ENCODE measurements at regions not wholly inside any gene's neighbourhood (a gene's known extent, or its start where the extent isn't known, plus 50 kb on each side); places are given as distances from the start of the nearest gene placed in this dataset.

- peaks cover 0 to 1% of the 10 kb centered on the region in 2 experiments; a peak in 1 of 4 replicates for H3K27me3 ChIP-seq (replicated peaks in 1 of 2; ENCODE audit: control insufficient read depth in 2 of 2, insufficient read depth in 2 of 2, low read length in 1 of 2)
- no peak overlapping the region for H3K9ac ChIP-seq (ENCODE audit: control insufficient read depth, insufficient read depth, low read length)
- no peaks in the 10 kb centered on the region for H3K79me2 ChIP-seq (ENCODE audit: control insufficient read depth, insufficient read depth, low read length)
- no peaks in the 10 kb centered on the region for H3K9me3 ChIP-seq (replicated peaks; ENCODE audit: control insufficient read depth, insufficient read depth, low read length)
- H3K27ac ChIP-seq (ENCODE audit: control insufficient read depth, insufficient read depth): no peak overlapping the region
- SMC1A ChIA-PET (ENCODE audit: uncharacterized antibody, unreplicated experiment): interaction anchor here (1.6 kb wide), 1 partner anchor 25 kb away, joined by 4 read pairs; no protein-coding TSS in a partner anchor
- no peak overlapping the region for H3K4me2 ChIP-seq (ENCODE audit: control insufficient read depth, insufficient read depth)
- ATAC-seq (no peak), FAIRE-seq (no peak), DNase-seq (ENCODE audit: low read depth, low spot score) (no peak)
- in situ Hi-C loops (cut with MboI): no loop called here
- H3K4me3 ChIP-seq: no peak overlapping the region
- CTCF ChIA-PET: no interaction called here
- 47% methylated on average over 2 of the region's 2 CpGs for WGBS (ENCODE audit: insufficient coverage, insufficient replicate concordance, low lambda C conversion rate, missing lambda C conversion rate)
- BruUV-seq (replicated peaks): no TSS peak
- POLR2A ChIA-PET: no interaction called here
- H3K4me1 ChIP-seq (ENCODE audit: control insufficient read depth, insufficient read depth, low read length): no peaks in the 10 kb centered on the region
- RAD21 ChIA-PET (ENCODE audit: unreplicated experiment): no interaction called here
- no peak overlapping the region for H2AFZ ChIP-seq (ENCODE audit: control insufficient read depth, low read depth, low read length)
- H3K36me3 ChIP-seq (ENCODE audit: control insufficient read depth in 2 of 2, insufficient read depth in 2 of 2, low read length in 1 of 2): no peaks in the 10 kb centered on the region
- no peaks in the 10 kb centered on the region for H4K20me1 ChIP-seq (ENCODE audit: control insufficient read depth, insufficient read depth)
- TF ChIP-seq NRF1 (conservative IDR thresholded peaks at IDR 0.05; ENCODE audit: low read depth, low read length) (no peak), FOXM1 (IDR thresholded peaks at IDR 0.05; ENCODE audit: low read depth, low read length) (no peak), TCF3 (IDR thresholded peaks at IDR 0.05; ENCODE audit: borderline replicate concordance, insufficient read depth, low read depth, low read length) (no peak), SMAD1 (IDR thresholded peaks at IDR 0.05; ENCODE audit: low read depth, partially characterized antibody) (no peak), IRF3 (IDR thresholded peaks at IDR 0.05) (no peak), SPI1 (IDR thresholded peaks at IDR 0.05; ENCODE audit: borderline replicate concordance, insufficient read depth, low read depth, low read length) (no peak), BMI1 (IDR thresholded peaks at IDR 0.05; ENCODE audit: borderline replicate concordance) (no peak), SP1 (IDR thresholded peaks at IDR 0.05; ENCODE audit: low read depth, low read length) (no peak), TARDBP (IDR thresholded peaks at IDR 0.05; ENCODE audit: borderline replicate concordance) (no peak), ETV6 (conservative IDR thresholded peaks at IDR 0.05 in 1 of 2, IDR thresholded peaks at IDR 0.05 in 1 of 2; ENCODE audit: borderline replicate concordance in 1 of 2, low read depth in 1 of 2) (no peak), NFIC (IDR thresholded peaks at IDR 0.05; ENCODE audit: low read depth, low read length) (no peak), CHD1 (IDR thresholded peaks at IDR 0.05; ENCODE audit: low read depth, low read length) (no peak), ELK1 (IDR thresholded peaks at IDR 0.05; ENCODE audit: low read depth, low read length) (no peak)
- intact Hi-C loops (cut with micrococcal nuclease; ENCODE audit: unreplicated experiment): loop anchor here (2.0 kb wide), 1 partner anchor 56 kb away; no protein-coding TSS in a partner anchor
These were observed 110.0 kb upstream of the GUCA2B start for GRCh38 chr1:42043182-42043581.

Measured in GM12878 (cell line).